ENCODE measurements at regions not wholly inside any gene's neighbourhood (a gene's known extent, or its start where the extent isn't known, plus 50 kb on each side); places are given as distances from the start of the nearest gene placed in this dataset.

GRCh38 chr1:219488275-219488674, 124.6 kb downstream of the ZC3H11B start:
- no peak for TF ChIP-seq CTCF (IDR thresholded peaks at IDR 0.05; ENCODE audit: low read depth, low read length, missing control alignments)
- no peak overlapping the region for H3K4me3 ChIP-seq (replicated peaks; ENCODE audit: low read depth, low read length)
- DNase-seq (ENCODE audit: extremely low read depth, low read depth) = no peak

- TF ChIP-seq CTCF (IDR thresholded peaks at IDR 0.05; ENCODE audit: low read depth, low read length, missing control alignments) = no peak
- H3K4me3 ChIP-seq (replicated peaks; ENCODE audit: low read depth, low read length) = no peak overlapping the region
- DNase-seq (ENCODE audit: extremely low read depth, low read depth) = no peak
Measured at GRCh38 chr1:219483530-219483929, 129.4 kb downstream of the ZC3H11B start.

- DNase-seq (ENCODE audit: extremely low read depth, low read depth) = no peak
- TF ChIP-seq CTCF (IDR thresholded peaks at IDR 0.05; ENCODE audit: low read depth, low read length, missing control alignments) = no peak
- no peak overlapping the region for H3K4me3 ChIP-seq (replicated peaks; ENCODE audit: low read depth, low read length)
Measured at GRCh38 chr1:219480011-219480410, 132.9 kb downstream of the ZC3H11B start.

GRCh38 chr1:219478811-219479210, 134.1 kb downstream of the ZC3H11B start:
- DNase-seq (ENCODE audit: extremely low read depth, low read depth) = no peak
- TF ChIP-seq CTCF (IDR thresholded peaks at IDR 0.05; ENCODE audit: low read depth, low read length, missing control alignments) = no peak
- no peak overlapping the region for H3K4me3 ChIP-seq (replicated peaks; ENCODE audit: low read depth, low read length)

- no peak for DNase-seq (ENCODE audit: extremely low read depth, low read depth)
- no peak overlapping the region for H3K4me3 ChIP-seq (replicated peaks; ENCODE audit: low read depth, low read length)
- TF ChIP-seq CTCF (IDR thresholded peaks at IDR 0.05; ENCODE audit: low read depth, low read length, missing control alignments) = no peak
Measured at GRCh38 chr1:219477861-219478260, 135.0 kb downstream of the ZC3H11B start.

GRCh38 chr1:219476716-219477115, 136.2 kb downstream of the ZC3H11B start:
- no peak for DNase-seq (ENCODE audit: extremely low read depth, low read depth)
- TF ChIP-seq CTCF (IDR thresholded peaks at IDR 0.05; ENCODE audit: low read depth, low read length, missing control alignments) = no peak

GRCh38 chr1:219476116-219476515, 136.8 kb downstream of the ZC3H11B start:
- no peak for TF ChIP-seq CTCF (IDR thresholded peaks at IDR 0.05; ENCODE audit: low read depth, low read length, missing control alignments)
- H3K4me3 ChIP-seq (replicated peaks; ENCODE audit: low read depth, low read length) = no peak overlapping the region
- DNase-seq (ENCODE audit: extremely low read depth, low read depth) = no peak

More at GRCh38 chr1:219476716-219477115, 136.2 kb downstream of the ZC3H11B start:
- no peak overlapping the region for H3K4me3 ChIP-seq (replicated peaks; ENCODE audit: low read depth, low read length)
